ENCODE measurements at regions not wholly inside any gene's neighbourhood (a gene's known extent, or its start where the extent isn't known, plus 50 kb on each side); places are given as distances from the start of the nearest gene placed in this dataset.
A peak's percentile ranks its signal among the peaks of the same experiment; 100 is the strongest.

DNA sequence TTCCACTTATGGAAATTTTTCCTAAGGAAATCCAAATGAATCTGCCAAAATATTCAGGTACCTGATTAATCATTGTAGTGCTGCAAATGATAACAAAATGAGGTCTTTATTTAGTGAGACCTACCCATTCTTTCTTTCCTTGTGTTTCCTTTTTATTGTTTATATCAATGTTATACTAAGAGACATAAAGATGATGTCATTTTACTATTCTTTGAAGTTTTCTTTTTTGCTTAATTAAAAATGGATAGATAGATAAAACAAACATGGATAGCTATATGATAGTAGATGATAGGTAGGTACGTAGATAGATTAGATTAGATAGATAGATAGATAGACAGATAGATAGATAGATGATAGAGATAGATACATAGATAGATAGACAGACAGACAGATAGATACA, 669.5 kb upstream of the TBX3 start:
- no peak overlapping the region for H3K4me3 Mint-ChIP-seq
- H3K27ac Mint-ChIP-seq = no peak overlapping the region
- peaks cover 2% of the 10 kb centered on the region for H3K9me3 Mint-ChIP-seq
- no peaks in the 10 kb centered on the region for H3K36me3 Mint-ChIP-seq (ENCODE audit: low read depth)
- H3K4me1 Mint-ChIP-seq = peaks cover 28% of the 10 kb centered on the region
- TF ChIP-seq, protein P1, sequence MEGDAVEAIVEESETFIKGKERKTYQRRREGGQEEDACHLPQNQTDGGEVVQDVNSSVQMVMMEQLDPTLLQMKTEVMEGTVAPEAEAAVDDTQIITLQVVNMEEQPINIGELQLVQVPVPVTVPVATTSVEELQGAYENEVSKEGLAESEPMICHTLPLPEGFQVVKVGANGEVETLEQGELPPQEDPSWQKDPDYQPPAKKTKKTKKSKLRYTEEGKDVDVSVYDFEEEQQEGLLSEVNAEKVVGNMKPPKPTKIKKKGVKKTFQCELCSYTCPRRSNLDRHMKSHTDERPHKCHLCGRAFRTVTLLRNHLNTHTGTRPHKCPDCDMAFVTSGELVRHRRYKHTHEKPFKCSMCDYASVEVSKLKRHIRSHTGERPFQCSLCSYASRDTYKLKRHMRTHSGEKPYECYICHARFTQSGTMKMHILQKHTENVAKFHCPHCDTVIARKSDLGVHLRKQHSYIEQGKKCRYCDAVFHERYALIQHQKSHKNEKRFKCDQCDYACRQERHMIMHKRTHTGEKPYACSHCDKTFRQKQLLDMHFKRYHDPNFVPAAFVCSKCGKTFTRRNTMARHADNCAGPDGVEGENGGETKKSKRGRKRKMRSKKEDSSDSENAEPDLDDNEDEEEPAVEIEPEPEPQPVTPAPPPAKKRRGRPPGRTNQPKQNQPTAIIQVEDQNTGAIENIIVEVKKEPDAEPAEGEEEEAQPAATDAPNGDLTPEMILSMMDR (IDR thresholded peaks at IDR 0.05; ENCODE audit: unreplicated experiment in 3 of 3) = no peak
- peaks cover 7% of the 10 kb centered on the region for H3K27me3 Mint-ChIP-seq (ENCODE audit: low read depth)

GRCh38 chr12:115351514-115352077, 667.6 kb upstream of the TBX3 start:
- H3K36me3 Mint-ChIP-seq (ENCODE audit: low read depth) = no peaks in the 10 kb centered on the region
- no peak overlapping the region for H3K27ac Mint-ChIP-seq
- no peak overlapping the region for H3K4me3 Mint-ChIP-seq
- TF ChIP-seq, protein P1 (IDR thresholded peaks at IDR 0.05; ENCODE audit: unreplicated experiment in 3 of 3) = no peak
- H3K9me3 Mint-ChIP-seq = peaks cover 2% of the 10 kb centered on the region
- H3K27me3 Mint-ChIP-seq (ENCODE audit: low read depth) = no peaks in the 10 kb centered on the region
- peaks cover 22% of the 10 kb centered on the region for H3K4me1 Mint-ChIP-seq

DNA sequence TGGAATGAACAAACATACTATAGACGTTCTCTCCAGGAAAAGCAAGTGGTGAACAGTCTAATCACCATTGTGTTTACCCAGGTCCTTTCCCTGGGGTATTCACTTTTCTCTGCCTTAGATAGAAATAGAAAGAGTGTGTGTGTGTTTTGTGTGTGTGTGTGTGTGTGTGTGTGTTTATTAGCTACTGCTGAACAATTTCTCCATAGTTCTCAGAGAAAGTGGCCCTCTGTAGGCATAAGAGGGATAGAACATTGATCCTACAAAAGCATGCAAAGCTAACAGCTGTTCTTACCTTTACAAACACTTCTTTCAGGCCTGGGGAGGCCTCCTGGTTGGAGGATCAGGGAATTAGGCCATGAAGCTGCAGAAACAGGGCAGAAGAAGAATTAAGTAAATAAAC, 665.7 kb upstream of the TBX3 start:
- Mint-ChIP-seq H3K4me3 (no peak overlapping the region), H3K27me3 (ENCODE audit: low read depth) (no peaks in the 10 kb centered on the region)

GRCh38 chr12:115348301-115348700, 664.3 kb upstream of the TBX3 start:
- no peaks in the 10 kb centered on the region for H3K27me3 Mint-ChIP-seq (ENCODE audit: low read depth)
- no peak overlapping the region for H3K27ac Mint-ChIP-seq
- H3K4me1 Mint-ChIP-seq = peaks cover 14% of the 10 kb centered on the region
- peaks cover under 1% of the 10 kb centered on the region for H3K9me3 Mint-ChIP-seq
- no peaks in the 10 kb centered on the region for H3K36me3 Mint-ChIP-seq (ENCODE audit: low read depth)
- TF ChIP-seq, protein P1 (IDR thresholded peaks at IDR 0.05; ENCODE audit: unreplicated experiment in 3 of 3) = no peak
- no peak overlapping the region for H3K4me3 Mint-ChIP-seq

More for the DNA sequence above, 665.7 kb upstream of the TBX3 start:
- Mint-ChIP-seq H3K27ac (peak overlapping the region in 1 of 3 experiments; percentile 18), H3K4me1 (peaks cover 20% of the 10 kb centered on the region), H3K36me3 (ENCODE audit: low read depth) (no peaks in the 10 kb centered on the region), H3K9me3 (no peaks in the 10 kb centered on the region)
- TF ChIP-seq, protein P1 (IDR thresholded peaks at IDR 0.05; ENCODE audit: unreplicated experiment in 3 of 3) = no peak

DNA sequence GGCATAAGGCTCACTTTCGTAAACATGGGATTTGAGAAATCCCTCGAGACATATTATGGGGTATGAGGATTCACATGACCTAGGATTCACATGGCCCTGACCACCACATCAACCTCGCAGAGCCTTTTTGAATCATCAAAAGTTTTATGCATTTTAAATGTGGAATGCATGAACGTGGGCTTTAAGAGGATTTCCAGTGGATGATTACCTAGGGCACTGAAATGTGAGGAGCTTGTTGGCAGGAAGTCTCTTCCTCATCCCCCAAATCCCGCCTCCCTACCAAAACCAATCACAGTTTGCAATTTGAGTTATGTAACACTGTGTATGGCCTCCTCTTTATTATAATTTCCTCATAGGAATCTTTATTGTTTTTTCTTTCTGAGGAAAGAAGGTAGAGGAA, 659.6 kb upstream of the TBX3 start:
- peaks cover 22% of the 10 kb centered on the region for H3K4me1 Mint-ChIP-seq
- H3K9me3 Mint-ChIP-seq = peaks cover 14% of the 10 kb centered on the region
- no peaks in the 10 kb centered on the region for H3K27me3 Mint-ChIP-seq (ENCODE audit: low read depth)
- H3K4me3 Mint-ChIP-seq = no peak overlapping the region
- TF ChIP-seq, protein P1 (IDR thresholded peaks at IDR 0.05; ENCODE audit: unreplicated experiment in 3 of 3) = no peak
- peak overlapping the region in 2 of 3 experiments; percentile 9 to 58 for H3K27ac Mint-ChIP-seq
- no peaks in the 10 kb centered on the region for H3K36me3 Mint-ChIP-seq (ENCODE audit: low read depth)

- Mint-ChIP-seq H3K4me1 (peaks cover 22% of the 10 kb centered on the region), H3K9me3 (peaks cover 14% of the 10 kb centered on the region), H3K27ac (peak overlapping the region in 1 of 3 experiments; percentile 58), H3K27me3 (ENCODE audit: low read depth) (no peaks in the 10 kb centered on the region), H3K4me3 (no peak overlapping the region), H3K36me3 (ENCODE audit: low read depth) (no peaks in the 10 kb centered on the region)
- TF ChIP-seq, protein P1 (IDR thresholded peaks at IDR 0.05; ENCODE audit: unreplicated experiment in 3 of 3) = no peak
Measured at GRCh38 chr12:115343008-115343407, 659.0 kb upstream of the TBX3 start.
